Esophagus (tissue), 2 donors: ENCODE measurements at regions not wholly inside any gene's neighbourhood (a gene's known extent, or its start where the extent isn't known, plus 50 kb on each side); places are given as distances from the start of the nearest gene placed in this dataset.

Experiments
- H3K27ac ChIP-seq, 2 donors: one replicate each; pipeline ENCODE4 v1.5.1; 2013; ENCODE audit warnings: low read depth in 2 of 2, mild to moderate bottlenecking in 2 of 2, inconsistent platforms in 1 of 2, low read length in 1 of 2, moderate library complexity in 1 of 2
- H3K27me3 ChIP-seq, 2 donors: one replicate each; pipeline ENCODE4 v1.6.1; 2013; ENCODE audit warnings: low read length in 2 of 2, control low read depth in 1 of 2, mild to moderate bottlenecking in 1 of 2; ENCODE audit not compliant: insufficient read depth in 2 of 2, control insufficient read depth in 1 of 2
- H3K36me3 ChIP-seq, 2 donors: one replicate each; pipeline ENCODE4 v1.6.1; 2013; ENCODE audit warnings: low read length in 1 of 2; ENCODE audit not compliant: control insufficient read depth in 2 of 2, insufficient read depth in 2 of 2
- H3K4me1 ChIP-seq, 2 donors: one replicate each; pipeline ENCODE4 v1.6.1; 2013; ENCODE audit warnings: low read length in 1 of 2; ENCODE audit not compliant: control insufficient read depth in 2 of 2, insufficient read depth in 2 of 2
- H3K4me3 ChIP-seq, 2 donors: one replicate each; pipeline ENCODE4 v1.5.1; 2013; ENCODE audit warnings: low read length in 2 of 2, mild to moderate bottlenecking in 2 of 2, low read depth in 1 of 2, moderate library complexity in 1 of 2
- H3K9me3 ChIP-seq, 2 donors: one replicate each; pipeline ENCODE4 v1.6.1; 2013; ENCODE audit warnings: mild to moderate bottlenecking in 2 of 2, low read depth in 1 of 2, low read length in 1 of 2, moderate library complexity in 1 of 2; ENCODE audit not compliant: control insufficient read depth in 2 of 2, insufficient read depth in 1 of 2
- WGBS, 2 donors: extraction: QIAGEN DNeasy Blood & Tissue Kit; methylation state at CpG; one replicate each; pipeline ENCODE4 v1.1.7; 2013; 5-methylcytosine and 5-hydroxymethylcytosine counted together
- donor health status: healthy with polysubstance abuse.
- donor health status: Bipolar disorder and iron deficiency.

- Histone ChIP-seq H3K27ac (no peak overlapping the region), H3K9me3 (no peaks in the 10 kb centered on the region), H3K4me3 (no peak overlapping the region), H3K4me1 (no peaks in the 10 kb centered on the region), H3K36me3 (no peaks in the 10 kb centered on the region), H3K27me3 (no peaks in the 10 kb centered on the region)
- 80 to 86% methylated on average over 4 of the region's 4 CpGs for WGBS, 2 donors
These were observed 216.5 kb downstream of the BLID start for GRCh38 chr11:121899520-121899919.

- no peaks in the 10 kb centered on the region for H3K36me3 ChIP-seq
- H3K27ac ChIP-seq = no peak overlapping the region
- WGBS, 2 donors = 55 to 60% methylated on average over 7 of the region's 7 CpGs
These were observed 217.1 kb downstream of the BLID start for GRCh38 chr11:121898903-121899302.

GRCh38 chr11:121895919-121896318, 220.1 kb downstream of the BLID start:
- no peaks in the 10 kb centered on the region for H3K27me3 ChIP-seq
- H3K4me1 ChIP-seq = no peaks in the 10 kb centered on the region
- H3K4me3 ChIP-seq = no peak overlapping the region
- no peaks in the 10 kb centered on the region for H3K9me3 ChIP-seq
- no peaks in the 10 kb centered on the region for H3K36me3 ChIP-seq
- WGBS, 2 donors = 65 to 66% methylated on average over 1 of the region's 1 CpG
- H3K27ac ChIP-seq = no peak overlapping the region

More at GRCh38 chr11:121898903-121899302, 217.1 kb downstream of the BLID start:
- H3K4me3 ChIP-seq = no peak overlapping the region
- H3K27me3 ChIP-seq = no peaks in the 10 kb centered on the region
- no peaks in the 10 kb centered on the region for H3K9me3 ChIP-seq
- no peaks in the 10 kb centered on the region for H3K4me1 ChIP-seq

GRCh38 chr11:121894581-121894980, 221.4 kb downstream of the BLID start:
- no peaks in the 10 kb centered on the region for H3K27me3 ChIP-seq
- H3K4me1 ChIP-seq = peaks cover 0 to 3% of the 10 kb centered on the region in 2 donors
- H3K9me3 ChIP-seq = no peaks in the 10 kb centered on the region
- no peak overlapping the region for H3K27ac ChIP-seq
- H3K4me3 ChIP-seq = no peak overlapping the region
- 77 to 78% methylated on average over 3 of the region's 3 CpGs for WGBS, 2 donors
- H3K36me3 ChIP-seq = no peaks in the 10 kb centered on the region

- H3K27ac ChIP-seq = no peak overlapping the region
- peaks cover 0 to 6% of the 10 kb centered on the region in 2 donors for H3K4me1 ChIP-seq
- H3K27me3 ChIP-seq = no peaks in the 10 kb centered on the region
- WGBS, 2 donors = 64 to 66% methylated on average over 3 of the region's 3 CpGs
- H3K36me3 ChIP-seq = no peaks in the 10 kb centered on the region
- peaks cover 0 to 2% of the 10 kb centered on the region in 2 donors for H3K9me3 ChIP-seq
- no peak overlapping the region for H3K4me3 ChIP-seq
These were observed 223.2 kb downstream of the BLID start for GRCh38 chr11:121892863-121893262.

- no peak overlapping the region for H3K4me3 ChIP-seq
- no peaks in the 10 kb centered on the region for H3K27me3 ChIP-seq
- no peaks in the 10 kb centered on the region for H3K36me3 ChIP-seq
- H3K9me3 ChIP-seq = peaks cover 0 to 2% of the 10 kb centered on the region in 2 donors
- 62 to 65% methylated on average over 3 of the region's 3 CpGs for WGBS, 2 donors
- H3K27ac ChIP-seq = no peak overlapping the region
- peaks cover 0 to 6% of the 10 kb centered on the region in 2 donors for H3K4me1 ChIP-seq
These were observed 223.8 kb downstream of the BLID start for GRCh38 chr11:121892131-121892681.

GRCh38 chr11:121890946-121891515, 225.0 kb downstream of the BLID start:
- H3K9me3 ChIP-seq = peaks cover 0 to 2% of the 10 kb centered on the region in 2 donors
- H3K36me3 ChIP-seq = no peaks in the 10 kb centered on the region
- 68 to 72% methylated on average over 6 of the region's 6 CpGs for WGBS, 2 donors
- H3K27ac ChIP-seq = no peak overlapping the region
- H3K27me3 ChIP-seq = no peaks in the 10 kb centered on the region
- H3K4me3 ChIP-seq = no peak overlapping the region
- H3K4me1 ChIP-seq = peaks cover 0 to 6% of the 10 kb centered on the region in 2 donors

- H3K27me3 ChIP-seq = no peaks in the 10 kb centered on the region
- peaks cover 0 to 6% of the 10 kb centered on the region in 2 donors for H3K4me1 ChIP-seq
- no peak overlapping the region for H3K4me3 ChIP-seq
- no peaks in the 10 kb centered on the region for H3K36me3 ChIP-seq
- 57 to 72% methylated on average over 2 of the region's 2 CpGs for WGBS, 2 donors
- no peak overlapping the region for H3K27ac ChIP-seq
- peaks cover 0 to 2% of the 10 kb centered on the region in 2 donors for H3K9me3 ChIP-seq
These were observed 225.6 kb downstream of the BLID start for GRCh38 chr11:121890377-121890776.

GRCh38 chr11:121889931-121890330, 226.1 kb downstream of the BLID start:
- H3K4me1 ChIP-seq = peaks cover 0 to 6% of the 10 kb centered on the region in 2 donors
- no peaks in the 10 kb centered on the region for H3K36me3 ChIP-seq
- H3K9me3 ChIP-seq = peaks cover 0 to 2% of the 10 kb centered on the region in 2 donors
- no peak overlapping the region for H3K27ac ChIP-seq
- no peaks in the 10 kb centered on the region for H3K27me3 ChIP-seq
- no peak overlapping the region for H3K4me3 ChIP-seq
- WGBS, 2 donors = 59 to 70% methylated on average over 1 of the region's 1 CpG

GRCh38 chr11:121889186-121889585, 226.8 kb downstream of the BLID start:
- Histone ChIP-seq H3K4me3 (no peak overlapping the region), H3K27ac (no peak overlapping the region), H3K27me3 (no peaks in the 10 kb centered on the region), H3K36me3 (no peaks in the 10 kb centered on the region), H3K9me3 (peaks cover 0 to 2% of the 10 kb centered on the region in 2 donors), H3K4me1 (peaks cover 0 to 6% of the 10 kb centered on the region in 2 donors)
- 84 to 88% methylated on average over 6 of the region's 6 CpGs for WGBS, 2 donors
